ENCODE measurements at regions not wholly inside any gene's neighbourhood (a gene's known extent, or its start where the extent isn't known, plus 50 kb on each side); places are given as distances from the start of the nearest gene placed in this dataset.

DNA sequence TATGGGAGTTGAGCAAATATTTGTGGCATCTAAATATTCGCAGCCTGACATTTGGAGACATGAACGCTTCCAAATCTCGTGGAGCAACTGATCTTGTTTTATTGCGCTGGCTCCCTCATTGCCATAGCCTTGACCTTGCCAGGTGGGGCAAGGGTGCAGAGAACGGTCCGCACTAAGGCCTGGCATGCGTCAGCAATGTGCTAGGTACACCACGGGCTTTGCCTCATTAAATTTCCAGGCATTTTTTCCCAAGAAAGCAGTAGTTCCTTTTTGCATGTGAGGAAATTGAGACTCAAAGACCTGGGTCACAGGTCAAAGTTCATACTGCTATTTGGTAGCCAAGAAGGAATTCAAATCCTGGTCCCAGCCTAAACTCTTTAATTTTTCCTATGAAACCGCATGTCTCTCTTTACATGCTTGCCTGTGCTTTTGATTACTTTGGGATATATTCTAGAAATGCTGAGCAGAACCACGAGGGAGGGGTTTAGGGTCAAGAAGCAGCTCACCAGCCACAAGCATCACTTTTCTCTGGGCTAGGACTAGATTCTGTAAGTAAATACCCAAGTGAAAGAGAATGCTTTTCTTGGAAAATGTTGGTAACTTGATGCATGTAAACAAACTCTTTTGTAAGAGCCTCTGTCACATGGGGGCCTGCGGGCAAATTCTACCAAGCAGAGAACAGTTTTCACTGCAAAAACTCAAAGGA, 891.6 kb downstream of the VRK1 start:
- Histone ChIP-seq H3K9ac (ENCODE audit: low read depth, low read length) (no peak overlapping the region), H3K27me3 (ENCODE audit: insufficient read depth, low read length) (no peaks in the 10 kb centered on the region), H3K36me3 (ENCODE audit: insufficient read depth, low read depth, low read length) (no peaks in the 10 kb centered on the region), H3K27ac (ENCODE audit: low read length) (no peak overlapping the region), H3K4me1 (ENCODE audit: insufficient read depth, low read length) (peaks cover 13% of the 10 kb centered on the region; the same call in 1 of the 2 replicates), H3K9me3 (ENCODE audit: insufficient read depth, low read depth, low read length) (no peaks in the 10 kb centered on the region), H3K4me3 (ENCODE audit: low read length) (no peak overlapping the region)

DNA sequence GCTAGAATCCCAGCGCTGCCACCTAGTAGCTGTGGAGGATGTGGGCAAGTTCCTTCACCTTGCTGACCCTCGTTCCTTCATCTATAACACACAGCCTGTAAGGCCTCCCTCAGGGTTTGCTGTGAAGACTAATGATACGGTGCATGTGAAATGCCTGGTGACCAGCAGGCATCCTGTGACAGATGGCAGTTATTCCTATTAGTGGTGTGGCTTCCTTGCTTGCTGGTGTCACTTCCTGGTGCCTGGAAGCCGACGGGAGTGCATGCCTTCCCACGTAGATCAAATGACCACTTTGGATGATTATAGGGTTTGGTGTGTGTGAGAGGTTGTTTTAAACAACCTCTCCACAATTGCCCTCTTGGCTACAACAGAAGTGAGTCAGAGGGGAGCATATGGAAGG, 894.9 kb downstream of the VRK1 start:
- no peaks in the 10 kb centered on the region for H3K4me1 ChIP-seq (ENCODE audit: insufficient read depth, low read length)
- no peak overlapping the region for H3K4me3 ChIP-seq (ENCODE audit: low read length)
- H3K9me3 ChIP-seq (ENCODE audit: insufficient read depth, low read depth, low read length): no peaks in the 10 kb centered on the region
- no peaks in the 10 kb centered on the region for H3K27me3 ChIP-seq (ENCODE audit: insufficient read depth, low read length)
- no peaks in the 10 kb centered on the region for H3K36me3 ChIP-seq (ENCODE audit: insufficient read depth, low read depth, low read length)
- H3K27ac ChIP-seq (ENCODE audit: low read length): no peak overlapping the region
- H3K9ac ChIP-seq (ENCODE audit: low read depth, low read length): no peak overlapping the region

DNA sequence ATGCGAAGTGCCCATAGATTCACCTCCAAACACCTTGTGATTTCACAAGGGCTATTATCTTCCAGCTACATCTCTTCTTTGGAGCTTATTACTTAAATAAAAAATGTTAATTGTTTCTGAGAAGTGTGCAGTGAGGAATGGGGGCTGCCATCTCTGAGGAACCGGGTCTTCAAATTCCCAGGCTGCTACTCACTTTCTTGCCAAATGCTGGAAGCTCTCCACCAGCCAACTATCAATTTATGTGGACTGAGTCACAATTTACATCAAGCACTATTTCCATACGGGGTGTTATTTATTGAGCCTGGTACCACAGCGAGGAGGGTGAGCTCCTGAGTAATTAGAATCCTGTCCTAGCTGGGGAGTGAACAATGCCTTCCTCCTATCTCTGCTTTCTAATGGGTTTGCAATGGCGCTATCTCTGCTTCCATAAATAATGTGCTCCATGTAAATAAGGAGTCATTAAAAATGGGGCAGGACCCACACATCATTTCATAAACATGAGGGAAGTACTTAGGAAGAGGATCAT, 898.3 kb downstream of the VRK1 start:
- Histone ChIP-seq H3K27me3 (ENCODE audit: insufficient read depth, low read length) (no peaks in the 10 kb centered on the region), H3K27ac (ENCODE audit: low read length) (no peak overlapping the region), H3K9me3 (ENCODE audit: insufficient read depth, low read depth, low read length) (peaks cover 4% of the 10 kb centered on the region)

DNA sequence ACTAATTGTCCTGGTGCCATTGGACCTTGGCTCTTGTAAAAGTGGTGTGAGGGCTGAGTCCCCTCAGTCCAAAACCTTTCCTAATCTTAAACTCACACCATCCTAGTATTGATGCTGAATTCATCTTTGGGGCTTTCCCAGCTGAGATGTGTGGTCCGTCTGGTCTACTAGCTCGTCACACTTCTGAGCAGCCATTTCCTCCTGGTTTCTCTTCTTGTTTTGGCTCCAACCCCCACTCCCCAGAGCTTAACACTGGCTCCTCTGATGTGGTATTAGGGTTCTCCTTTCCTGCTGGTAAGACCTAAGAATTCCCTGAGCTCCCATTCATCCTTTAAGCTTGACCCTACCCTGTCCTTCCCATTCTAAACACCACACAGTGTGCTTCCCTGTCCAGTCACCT, 900.6 kb downstream of the VRK1 start:
- no peak overlapping the region for H3K27ac ChIP-seq (ENCODE audit: low read length)
- no peaks in the 10 kb centered on the region for H3K27me3 ChIP-seq (ENCODE audit: insufficient read depth, low read length)
- H3K4me1 ChIP-seq (ENCODE audit: insufficient read depth, low read length): no peaks in the 10 kb centered on the region
- peaks cover 4% of the 10 kb centered on the region for H3K9me3 ChIP-seq (ENCODE audit: insufficient read depth, low read depth, low read length)
- no peak overlapping the region for H3K9ac ChIP-seq (ENCODE audit: low read depth, low read length)
- no peak overlapping the region for H3K4me3 ChIP-seq (ENCODE audit: low read length)
- H3K36me3 ChIP-seq (ENCODE audit: insufficient read depth, low read depth, low read length): no peaks in the 10 kb centered on the region

More for the DNA sequence above, 898.3 kb downstream of the VRK1 start:
- Histone ChIP-seq H3K4me1 (ENCODE audit: insufficient read depth, low read length) (no peaks in the 10 kb centered on the region), H3K4me3 (ENCODE audit: low read length) (no peak overlapping the region), H3K36me3 (ENCODE audit: insufficient read depth, low read depth, low read length) (no peaks in the 10 kb centered on the region), H3K9ac (ENCODE audit: low read depth, low read length) (no peak overlapping the region)

DNA sequence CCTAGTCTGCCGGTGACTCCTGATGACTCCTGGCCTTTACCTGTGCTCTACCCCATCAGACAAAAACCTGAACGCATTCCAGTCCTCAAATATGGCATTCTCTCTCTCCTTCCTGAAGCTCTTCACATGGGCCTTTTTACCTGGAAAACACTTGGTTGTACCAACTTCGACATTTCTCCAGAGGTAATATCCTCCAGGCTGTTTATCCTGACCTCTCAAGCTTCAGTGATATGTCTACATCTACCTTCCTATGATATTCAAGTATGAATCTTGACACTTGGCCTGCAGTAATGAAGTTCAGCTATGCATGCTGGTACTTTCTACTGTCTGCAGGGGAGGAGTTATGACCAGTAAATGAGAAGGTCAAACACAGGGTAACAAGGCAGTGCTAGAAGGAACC, 901.8 kb downstream of the VRK1 start:
- H3K27me3 ChIP-seq (ENCODE audit: insufficient read depth, low read length): no peaks in the 10 kb centered on the region
- H3K4me1 ChIP-seq (ENCODE audit: insufficient read depth, low read length): peaks cover 5% of the 10 kb centered on the region; the same call in 1 of the 2 replicates
- no peaks in the 10 kb centered on the region for H3K36me3 ChIP-seq (ENCODE audit: insufficient read depth, low read depth, low read length)
- no peak overlapping the region for H3K9ac ChIP-seq (ENCODE audit: low read depth, low read length)
- peaks cover 4% of the 10 kb centered on the region for H3K9me3 ChIP-seq (ENCODE audit: insufficient read depth, low read depth, low read length)
- H3K27ac ChIP-seq (ENCODE audit: low read length): no peak overlapping the region
- H3K4me3 ChIP-seq (ENCODE audit: low read length): no peak overlapping the region

DNA sequence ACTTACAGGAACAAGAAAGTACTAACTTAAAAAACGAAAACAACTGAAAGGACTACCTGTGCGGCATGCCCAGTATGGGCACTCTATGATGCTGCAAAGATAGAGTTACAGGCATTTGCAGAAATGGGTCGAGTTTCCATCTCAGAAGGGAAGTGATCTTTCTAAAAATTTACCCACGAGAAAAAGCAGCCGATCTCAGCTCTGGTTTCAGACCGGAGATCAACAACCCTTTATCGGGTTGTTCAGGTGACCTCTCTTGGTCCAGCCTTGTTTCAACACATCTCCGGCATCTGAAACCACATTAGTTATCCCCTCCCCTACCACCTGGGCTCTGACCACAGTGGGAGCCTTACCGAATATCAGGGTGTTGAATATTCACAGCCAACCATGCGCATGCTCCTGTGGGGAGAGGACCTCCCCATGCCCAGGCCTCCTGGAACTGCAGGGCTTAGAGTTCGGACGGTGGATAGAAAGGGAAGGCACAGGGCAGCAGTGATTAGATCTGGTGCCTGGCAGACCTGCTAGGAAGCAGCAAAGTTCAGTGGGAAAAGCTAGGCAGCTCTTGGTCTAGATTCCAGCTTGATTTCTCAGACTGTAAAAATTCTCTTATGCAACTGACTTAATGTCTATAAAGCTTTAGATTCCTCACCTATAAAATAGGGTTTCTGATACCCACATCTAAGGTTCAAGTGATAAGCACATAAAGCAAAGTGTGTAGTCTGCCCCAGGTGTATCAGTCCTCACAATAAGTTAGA, 906.0 kb downstream of the VRK1 start:
- Histone ChIP-seq H3K36me3 (ENCODE audit: insufficient read depth, low read depth, low read length) (no peaks in the 10 kb centered on the region), H3K27ac (ENCODE audit: low read length) (no peak overlapping the region), H3K4me1 (ENCODE audit: insufficient read depth, low read length) (peaks cover 8% of the 10 kb centered on the region; the same call in 1 of the 2 replicates), H3K9me3 (ENCODE audit: insufficient read depth, low read depth, low read length) (peaks cover 4% of the 10 kb centered on the region), H3K27me3 (ENCODE audit: insufficient read depth, low read length) (no peaks in the 10 kb centered on the region; the same call in 1 of the 2 replicates), H3K9ac (ENCODE audit: low read depth, low read length) (no peak overlapping the region), H3K4me3 (ENCODE audit: low read length) (no peak overlapping the region)

DNA sequence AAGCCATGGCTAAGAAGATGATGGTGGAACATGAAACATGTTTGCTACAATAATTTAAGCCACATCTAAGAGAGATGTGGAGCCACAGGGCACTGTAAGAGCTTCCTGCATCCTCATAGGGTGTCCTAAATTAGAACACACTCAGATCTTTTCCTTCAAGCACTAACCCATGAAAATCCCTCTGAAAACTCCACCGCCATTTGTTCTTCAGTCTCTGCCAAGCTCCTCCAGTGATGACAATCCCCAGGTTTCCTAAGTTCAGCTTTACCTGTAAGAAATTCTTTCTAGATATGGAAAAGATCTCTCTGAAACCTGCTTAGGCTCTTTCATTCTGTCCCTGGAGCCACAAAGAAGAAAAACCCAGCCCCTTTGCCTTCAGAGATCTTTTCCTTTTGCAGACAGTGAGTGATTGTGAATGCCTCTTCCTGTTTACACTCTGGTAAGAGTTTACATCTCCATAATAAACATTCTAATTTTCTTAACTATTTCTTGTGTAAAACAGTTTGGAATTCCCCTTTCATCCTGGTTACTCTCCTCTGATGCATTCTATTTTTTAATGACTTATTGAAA, 907.2 kb downstream of the VRK1 start:
- Histone ChIP-seq H3K36me3 (ENCODE audit: insufficient read depth, low read depth, low read length) (no peaks in the 10 kb centered on the region), H3K9ac (ENCODE audit: low read depth, low read length) (no peak overlapping the region), H3K27me3 (ENCODE audit: insufficient read depth, low read length) (no peaks in the 10 kb centered on the region; the same call in 1 of the 2 replicates), H3K9me3 (ENCODE audit: insufficient read depth, low read depth, low read length) (peaks cover under 1% of the 10 kb centered on the region), H3K4me1 (ENCODE audit: insufficient read depth, low read length) (peaks cover 8% of the 10 kb centered on the region; the same call in 1 of the 2 replicates), H3K4me3 (ENCODE audit: low read length) (no peak overlapping the region), H3K27ac (ENCODE audit: low read length) (no peak overlapping the region)

DNA sequence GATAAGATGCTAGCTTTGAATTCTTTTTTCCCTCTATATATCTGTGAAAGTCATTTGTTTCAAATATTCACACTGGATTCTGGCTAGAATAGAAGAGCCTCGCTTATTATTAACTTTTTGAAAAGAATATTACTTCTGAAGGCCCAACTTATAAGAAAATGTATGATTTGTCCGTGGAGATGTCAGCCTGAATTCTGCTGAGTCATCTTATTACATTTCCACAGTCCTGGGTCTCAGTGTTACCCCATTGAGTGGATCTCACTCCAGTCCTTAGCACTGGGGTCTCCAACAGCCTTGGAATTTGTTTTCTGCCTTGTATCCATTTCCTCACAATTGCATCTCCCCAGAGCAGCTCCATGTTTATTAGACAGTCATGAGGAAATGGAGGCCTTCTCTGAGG, 907.9 kb downstream of the VRK1 start:
- H3K4me1 ChIP-seq (ENCODE audit: insufficient read depth, low read length): peaks cover 8% of the 10 kb centered on the region; the same call in 1 of the 2 replicates
- H3K27ac ChIP-seq (ENCODE audit: low read length): no peak overlapping the region
- no peak overlapping the region; the same call in 1 of the 2 replicates for H3K9ac ChIP-seq (ENCODE audit: low read depth, low read length)
- H3K9me3 ChIP-seq (ENCODE audit: insufficient read depth, low read depth, low read length): no peaks in the 10 kb centered on the region
- no peaks in the 10 kb centered on the region for H3K36me3 ChIP-seq (ENCODE audit: insufficient read depth, low read depth, low read length)
- no peaks in the 10 kb centered on the region; the same call in 1 of the 2 replicates for H3K27me3 ChIP-seq (ENCODE audit: insufficient read depth, low read length)
- H3K4me3 ChIP-seq (ENCODE audit: low read length): no peak overlapping the region

DNA sequence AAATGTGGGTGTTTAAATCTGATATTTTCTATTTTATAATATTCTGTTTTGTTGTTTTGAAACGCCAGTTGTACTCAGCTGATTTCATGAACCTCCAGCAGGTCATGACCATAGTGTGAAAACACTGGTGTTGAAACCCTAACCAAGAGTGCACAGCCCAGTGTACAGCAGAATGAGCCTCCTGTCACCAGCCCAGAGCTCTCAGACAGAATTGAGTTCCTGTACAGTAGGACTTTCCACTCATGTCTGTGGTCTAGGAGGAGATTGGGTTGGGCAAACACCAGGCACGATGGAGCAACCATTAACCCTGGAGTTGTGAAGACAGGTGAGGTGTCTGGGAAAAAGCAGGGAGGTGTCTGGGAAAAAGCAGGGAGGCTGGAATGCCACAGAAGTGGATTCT, 908.8 kb downstream of the VRK1 start:
- H3K9ac ChIP-seq (ENCODE audit: low read depth, low read length): no peak overlapping the region
- H3K9me3 ChIP-seq (ENCODE audit: insufficient read depth, low read depth, low read length): no peaks in the 10 kb centered on the region
- no peaks in the 10 kb centered on the region for H3K36me3 ChIP-seq (ENCODE audit: insufficient read depth, low read depth, low read length)
- H3K4me3 ChIP-seq (ENCODE audit: low read length): no peak overlapping the region
- peaks cover 14% of the 10 kb centered on the region; the same call in 1 of the 2 replicates for H3K4me1 ChIP-seq (ENCODE audit: insufficient read depth, low read length)
- no peaks in the 10 kb centered on the region; the same call in 1 of the 2 replicates for H3K27me3 ChIP-seq (ENCODE audit: insufficient read depth, low read length)
- no peak overlapping the region for H3K27ac ChIP-seq (ENCODE audit: low read length)

DNA sequence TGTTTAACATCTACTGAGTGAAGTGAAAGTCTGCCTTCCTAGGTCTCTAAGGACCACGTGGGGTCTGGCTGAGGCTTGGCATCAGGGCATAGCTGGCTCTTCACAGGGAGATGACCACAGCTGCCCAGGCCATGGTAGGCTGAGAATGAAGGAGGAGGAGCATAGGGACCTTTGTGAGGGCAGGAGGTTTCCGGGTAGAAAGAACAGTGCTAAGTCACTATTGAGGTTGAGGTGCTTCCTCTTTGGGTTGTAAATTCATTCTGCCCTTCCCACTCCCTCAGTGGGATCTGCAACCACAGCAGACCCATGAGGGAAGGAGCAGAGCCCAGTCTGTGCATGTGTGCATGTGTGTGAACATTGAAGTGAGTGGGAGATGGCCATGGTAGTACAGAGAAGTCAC, 909.6 kb downstream of the VRK1 start:
- no peak overlapping the region for H3K9ac ChIP-seq (ENCODE audit: low read depth, low read length)
- H3K4me3 ChIP-seq (ENCODE audit: low read length): no peak overlapping the region
- no peak overlapping the region for H3K27ac ChIP-seq (ENCODE audit: low read length)
- H3K27me3 ChIP-seq (ENCODE audit: insufficient read depth, low read length): no peaks in the 10 kb centered on the region; the same call in 1 of the 2 replicates
- H3K9me3 ChIP-seq (ENCODE audit: insufficient read depth, low read depth, low read length): no peaks in the 10 kb centered on the region
- H3K36me3 ChIP-seq (ENCODE audit: insufficient read depth, low read depth, low read length): no peaks in the 10 kb centered on the region
- peaks cover 15% of the 10 kb centered on the region; the same call in 1 of the 2 replicates for H3K4me1 ChIP-seq (ENCODE audit: insufficient read depth, low read length)

DNA sequence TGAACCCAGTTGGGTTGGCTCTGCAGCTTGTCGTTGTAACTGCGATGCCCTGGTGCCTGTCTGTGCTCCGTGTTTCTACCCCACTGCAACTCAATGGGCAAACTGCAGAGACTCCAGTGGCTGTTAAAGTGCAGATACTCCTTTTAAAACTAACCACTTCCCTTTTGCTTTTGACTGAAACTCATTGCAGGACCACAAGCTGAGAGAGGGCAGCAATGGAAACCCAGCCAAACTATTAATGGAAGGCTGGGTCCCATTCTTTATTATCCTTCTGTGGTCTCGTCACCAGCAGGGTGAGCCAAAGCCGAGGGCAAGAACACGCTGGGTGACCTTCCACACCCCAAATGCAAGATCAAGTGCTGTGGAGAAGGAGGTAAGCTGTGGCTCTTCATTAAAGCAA, 910.4 kb downstream of the VRK1 start:
- no peaks in the 10 kb centered on the region for H3K9me3 ChIP-seq (ENCODE audit: insufficient read depth, low read depth, low read length)
- H3K9ac ChIP-seq (ENCODE audit: low read depth, low read length): no peak overlapping the region
- no peak overlapping the region for H3K4me3 ChIP-seq (ENCODE audit: low read length)
- H3K36me3 ChIP-seq (ENCODE audit: insufficient read depth, low read depth, low read length): no peaks in the 10 kb centered on the region
- H3K4me1 ChIP-seq (ENCODE audit: insufficient read depth, low read length): peaks cover 17% of the 10 kb centered on the region
- H3K27me3 ChIP-seq (ENCODE audit: insufficient read depth, low read length): no peaks in the 10 kb centered on the region; the same call in 1 of the 2 replicates
- H3K27ac ChIP-seq (ENCODE audit: low read length): no peak overlapping the region
